A673 (cell line): ENCODE measurements at regions not wholly inside any gene's neighbourhood (a gene's known extent, or its start where the extent isn't known, plus 50 kb on each side); places are given as distances from the start of the nearest gene placed in this dataset.

Experiments
- EZH2 ChIP-seq: fragments of 200-600 bp; sonication (generic); IDR thresholded peaks from 2 replicates; pipeline ENCODE4 v1.6.1; 2017; ENCODE audit warnings: borderline replicate concordance, low read depth, mild to moderate bottlenecking, mixed read lengths, antibody characterized with exemption, low read length; ENCODE audit not compliant: poor library complexity, severe bottlenecking
- TF ChIP-seq, protein P1 (sequence below): fragments of 300-800, 200-600 bp; sonication (generic); conservative IDR thresholded peaks from 2 replicates; pipeline ENCODE4 v1.5.1; 2017; ENCODE audit warnings: low read depth, mild to moderate bottlenecking, antibody characterized with exemption, low read length, moderate library complexity, mixed read lengths

DNA sequence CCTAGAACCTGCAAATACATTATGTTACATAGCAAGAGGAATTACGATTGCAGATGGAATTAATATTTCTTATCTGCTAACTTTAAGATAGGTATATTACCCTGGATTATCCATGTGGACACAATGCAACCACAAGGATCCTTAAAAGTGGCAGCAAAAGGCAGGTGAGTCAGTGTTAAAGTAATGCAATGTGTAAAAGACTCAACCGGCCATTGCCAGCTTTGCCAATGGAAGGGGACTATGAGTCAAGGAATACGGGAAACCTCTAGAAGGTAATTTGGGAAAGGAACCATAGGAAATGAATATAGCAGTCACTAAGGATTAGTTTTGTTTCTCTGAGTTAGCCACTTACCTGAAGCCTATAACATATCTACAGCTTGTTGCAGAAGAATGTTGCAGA lies 692.1 kb upstream of the ZP4 start:
- TF ChIP-seq, protein P1, sequence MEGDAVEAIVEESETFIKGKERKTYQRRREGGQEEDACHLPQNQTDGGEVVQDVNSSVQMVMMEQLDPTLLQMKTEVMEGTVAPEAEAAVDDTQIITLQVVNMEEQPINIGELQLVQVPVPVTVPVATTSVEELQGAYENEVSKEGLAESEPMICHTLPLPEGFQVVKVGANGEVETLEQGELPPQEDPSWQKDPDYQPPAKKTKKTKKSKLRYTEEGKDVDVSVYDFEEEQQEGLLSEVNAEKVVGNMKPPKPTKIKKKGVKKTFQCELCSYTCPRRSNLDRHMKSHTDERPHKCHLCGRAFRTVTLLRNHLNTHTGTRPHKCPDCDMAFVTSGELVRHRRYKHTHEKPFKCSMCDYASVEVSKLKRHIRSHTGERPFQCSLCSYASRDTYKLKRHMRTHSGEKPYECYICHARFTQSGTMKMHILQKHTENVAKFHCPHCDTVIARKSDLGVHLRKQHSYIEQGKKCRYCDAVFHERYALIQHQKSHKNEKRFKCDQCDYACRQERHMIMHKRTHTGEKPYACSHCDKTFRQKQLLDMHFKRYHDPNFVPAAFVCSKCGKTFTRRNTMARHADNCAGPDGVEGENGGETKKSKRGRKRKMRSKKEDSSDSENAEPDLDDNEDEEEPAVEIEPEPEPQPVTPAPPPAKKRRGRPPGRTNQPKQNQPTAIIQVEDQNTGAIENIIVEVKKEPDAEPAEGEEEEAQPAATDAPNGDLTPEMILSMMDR: no peak
- TF ChIP-seq EZH2: no peak
